ENCODE measurements at regions not wholly inside any gene's neighbourhood (a gene's known extent, or its start where the extent isn't known, plus 50 kb on each side); places are given as distances from the start of the nearest gene placed in this dataset.

- TF ChIP-seq, protein P1, sequence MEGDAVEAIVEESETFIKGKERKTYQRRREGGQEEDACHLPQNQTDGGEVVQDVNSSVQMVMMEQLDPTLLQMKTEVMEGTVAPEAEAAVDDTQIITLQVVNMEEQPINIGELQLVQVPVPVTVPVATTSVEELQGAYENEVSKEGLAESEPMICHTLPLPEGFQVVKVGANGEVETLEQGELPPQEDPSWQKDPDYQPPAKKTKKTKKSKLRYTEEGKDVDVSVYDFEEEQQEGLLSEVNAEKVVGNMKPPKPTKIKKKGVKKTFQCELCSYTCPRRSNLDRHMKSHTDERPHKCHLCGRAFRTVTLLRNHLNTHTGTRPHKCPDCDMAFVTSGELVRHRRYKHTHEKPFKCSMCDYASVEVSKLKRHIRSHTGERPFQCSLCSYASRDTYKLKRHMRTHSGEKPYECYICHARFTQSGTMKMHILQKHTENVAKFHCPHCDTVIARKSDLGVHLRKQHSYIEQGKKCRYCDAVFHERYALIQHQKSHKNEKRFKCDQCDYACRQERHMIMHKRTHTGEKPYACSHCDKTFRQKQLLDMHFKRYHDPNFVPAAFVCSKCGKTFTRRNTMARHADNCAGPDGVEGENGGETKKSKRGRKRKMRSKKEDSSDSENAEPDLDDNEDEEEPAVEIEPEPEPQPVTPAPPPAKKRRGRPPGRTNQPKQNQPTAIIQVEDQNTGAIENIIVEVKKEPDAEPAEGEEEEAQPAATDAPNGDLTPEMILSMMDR (IDR thresholded peaks at IDR 0.05; ENCODE audit: insufficient read depth, low read depth, low read length), result no peak
- no peak for TF ChIP-seq EZH2 (IDR thresholded peaks at IDR 0.05; ENCODE audit: insufficient read depth, low read length)
These were observed 295.9 kb upstream of the CRIM1 start for GRCh38 chr2:36059691-36060090.
